SK-N-MC (cell line): ENCODE measurements at regions not wholly inside any gene's neighbourhood (a gene's known extent, or its start where the extent isn't known, plus 50 kb on each side); places are given as distances from the start of the nearest gene placed in this dataset.

Source experiments
- EZH2 ChIP-seq: fragments of 200-600 bp; sonication (generic); IDR thresholded peaks from one replicate; pipeline ENCODE4 v1.6.1; 2017; ENCODE audit warnings: antibody characterized with exemption
- FOXP2 ChIP-seq: optimal IDR thresholded peaks from 2 replicates; pipeline ENCODE3; 2011; ENCODE audit warnings: mild to moderate bottlenecking, moderate library complexity; ENCODE audit not compliant: insufficient read depth; ENCODE audit errors: extremely low read length, control extremely low read depth
- POLR2AphosphoS5 ChIP-seq: IDR thresholded peaks from 2 replicates; pipeline ENCODE4 v1.6.1; 2012; ENCODE audit warnings: mild to moderate bottlenecking, low read depth, low read length, borderline replicate concordance

DNA sequence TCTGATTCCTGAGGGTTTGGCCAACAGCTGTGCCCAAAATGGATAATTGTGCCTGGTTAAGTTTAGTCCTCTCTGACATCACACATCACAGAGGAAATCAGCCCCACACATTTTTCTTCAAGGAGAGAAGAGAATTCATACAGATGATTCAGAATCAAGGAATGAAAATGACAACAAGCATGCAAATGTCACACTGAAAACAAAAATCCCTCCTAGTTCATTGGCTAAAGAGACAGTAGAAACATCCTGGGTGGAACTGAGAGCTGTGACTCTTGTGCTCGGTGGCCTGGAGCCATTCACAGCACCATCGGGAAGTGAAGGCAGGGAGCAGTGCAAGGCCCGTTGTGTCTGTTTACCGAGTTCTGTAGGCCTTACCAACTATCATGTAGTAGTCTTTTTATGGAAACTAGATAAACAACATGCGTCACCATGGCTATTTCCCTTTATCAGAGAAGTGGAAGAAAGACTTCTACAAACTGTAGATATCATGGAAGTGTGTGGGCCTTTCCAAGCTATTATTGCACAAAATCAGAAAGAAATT is 81.7 kb upstream of the TENT5A start:
- TF ChIP-seq POLR2AphosphoS5, result no peak
- no peak for TF ChIP-seq EZH2
- no peak for TF ChIP-seq FOXP2
